Body of pancreas (tissue), 4 donors: ENCODE measurements at regions not wholly inside any gene's neighbourhood (a gene's known extent, or its start where the extent isn't known, plus 50 kb on each side); places are given as distances from the start of the nearest gene placed in this dataset.

Experiments
- CTCF ChIP-seq, 7 experiments: fragments of 450-650 bp in 4 of 7; fragments of 200-600 bp in 3 of 7; sonication (generic) in 3 of 7; IDR thresholded peaks; one replicate each; pipeline ENCODE4 v1.5.1; 2016 to 2019; ENCODE audit warnings: antibody characterized with exemption in 7 of 7
- POLR2A ChIP-seq, 3 donors: fragments of 450-650 bp; IDR thresholded peaks; one replicate each; pipeline ENCODE4 v1.6.1; 2016; ENCODE audit warnings: antibody characterized with exemption in 3 of 3, mild to moderate bottlenecking in 2 of 3

GRCh38 chr2:126312579-126312978 lies 343.4 kb upstream of the GYPC start:
- no peak for TF ChIP-seq CTCF (IDR thresholded peaks at IDR 0.05)
- TF ChIP-seq POLR2A (IDR thresholded peaks at IDR 0.05), result no peak
